ENCODE measurements at regions not wholly inside any gene's neighbourhood (a gene's known extent, or its start where the extent isn't known, plus 50 kb on each side); places are given as distances from the start of the nearest gene placed in this dataset.

DNA sequence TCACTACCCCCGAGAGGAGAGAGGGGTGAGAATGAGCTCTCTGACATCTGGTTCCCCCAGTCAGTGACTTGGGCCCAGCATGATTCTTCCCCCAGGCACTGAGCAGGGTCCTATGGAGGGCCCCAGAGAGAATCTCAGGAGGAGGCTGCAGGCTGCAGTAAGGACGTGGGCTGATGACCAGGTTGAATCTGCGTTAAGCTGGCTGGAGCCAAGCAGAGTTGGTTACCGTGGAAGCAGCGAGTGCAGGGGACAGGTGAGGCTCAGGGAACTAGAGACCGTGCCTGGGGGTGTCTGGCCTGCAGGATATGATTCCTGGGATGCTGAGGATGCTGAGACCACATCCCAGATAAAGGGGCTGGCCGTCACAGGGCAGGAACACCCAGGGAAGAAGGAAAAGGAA lies 314.3 kb upstream of the IRX1 start:
- TF ChIP-seq, protein P1, sequence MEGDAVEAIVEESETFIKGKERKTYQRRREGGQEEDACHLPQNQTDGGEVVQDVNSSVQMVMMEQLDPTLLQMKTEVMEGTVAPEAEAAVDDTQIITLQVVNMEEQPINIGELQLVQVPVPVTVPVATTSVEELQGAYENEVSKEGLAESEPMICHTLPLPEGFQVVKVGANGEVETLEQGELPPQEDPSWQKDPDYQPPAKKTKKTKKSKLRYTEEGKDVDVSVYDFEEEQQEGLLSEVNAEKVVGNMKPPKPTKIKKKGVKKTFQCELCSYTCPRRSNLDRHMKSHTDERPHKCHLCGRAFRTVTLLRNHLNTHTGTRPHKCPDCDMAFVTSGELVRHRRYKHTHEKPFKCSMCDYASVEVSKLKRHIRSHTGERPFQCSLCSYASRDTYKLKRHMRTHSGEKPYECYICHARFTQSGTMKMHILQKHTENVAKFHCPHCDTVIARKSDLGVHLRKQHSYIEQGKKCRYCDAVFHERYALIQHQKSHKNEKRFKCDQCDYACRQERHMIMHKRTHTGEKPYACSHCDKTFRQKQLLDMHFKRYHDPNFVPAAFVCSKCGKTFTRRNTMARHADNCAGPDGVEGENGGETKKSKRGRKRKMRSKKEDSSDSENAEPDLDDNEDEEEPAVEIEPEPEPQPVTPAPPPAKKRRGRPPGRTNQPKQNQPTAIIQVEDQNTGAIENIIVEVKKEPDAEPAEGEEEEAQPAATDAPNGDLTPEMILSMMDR (IDR thresholded peaks at IDR 0.05; ENCODE audit: partially characterized antibody, unreplicated experiment): no peak

DNA sequence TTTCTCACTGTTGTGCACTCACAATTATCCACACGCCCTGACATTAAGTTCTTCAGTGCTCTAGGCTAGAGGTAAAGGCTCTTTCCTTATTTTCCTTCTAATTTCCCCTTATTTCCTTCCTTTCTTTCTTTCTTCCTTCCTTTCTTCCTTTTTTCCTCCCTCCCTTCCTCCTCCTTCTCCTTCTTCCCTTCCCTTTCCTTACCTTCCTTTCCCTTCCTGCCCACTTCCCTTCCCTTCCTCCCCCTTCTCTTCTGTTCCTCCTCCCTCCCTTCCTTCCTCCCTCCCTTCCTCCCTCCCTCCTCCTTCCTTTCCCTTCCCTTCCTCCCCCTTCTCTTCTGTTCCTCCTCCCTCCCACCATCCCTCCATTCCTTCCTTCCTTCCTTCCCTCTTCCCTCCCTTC lies 317.0 kb upstream of the IRX1 start:
- Mint-ChIP-seq H3K4me1 (ENCODE audit: low read depth, unreplicated experiment) (peaks cover 7% of the 10 kb centered on the region), H3K27me3 (ENCODE audit: unreplicated experiment) (peaks cover 4% of the 10 kb centered on the region), H3K9me3 (ENCODE audit: unreplicated experiment) (peaks cover 13% of the 10 kb centered on the region), H3K27ac (ENCODE audit: unreplicated experiment) (no peak overlapping the region), H3K4me3 (ENCODE audit: unreplicated experiment) (no peak overlapping the region), H3K36me3 (ENCODE audit: unreplicated experiment) (no peaks in the 10 kb centered on the region)
- TF ChIP-seq, protein P1 (IDR thresholded peaks at IDR 0.05; ENCODE audit: partially characterized antibody, unreplicated experiment): no peak
- no peak for DNase-seq

More for the DNA sequence above, 314.3 kb upstream of the IRX1 start:
- H3K4me3 Mint-ChIP-seq (ENCODE audit: unreplicated experiment): no peak overlapping the region
- peaks cover 1% of the 10 kb centered on the region for H3K27me3 Mint-ChIP-seq (ENCODE audit: unreplicated experiment)
- H3K4me1 Mint-ChIP-seq (ENCODE audit: low read depth, unreplicated experiment): peaks cover 3% of the 10 kb centered on the region
- H3K36me3 Mint-ChIP-seq (ENCODE audit: unreplicated experiment): no peaks in the 10 kb centered on the region
- no peak for DNase-seq
- peaks cover 10% of the 10 kb centered on the region for H3K9me3 Mint-ChIP-seq (ENCODE audit: unreplicated experiment)
- no peak overlapping the region for H3K27ac Mint-ChIP-seq (ENCODE audit: unreplicated experiment)

- Mint-ChIP-seq H3K9me3 (ENCODE audit: unreplicated experiment) (peaks cover 10% of the 10 kb centered on the region), H3K36me3 (ENCODE audit: unreplicated experiment) (no peaks in the 10 kb centered on the region), H3K27me3 (ENCODE audit: unreplicated experiment) (peaks cover 4% of the 10 kb centered on the region), H3K4me3 (ENCODE audit: unreplicated experiment) (no peak overlapping the region), H3K27ac (ENCODE audit: unreplicated experiment) (no peak overlapping the region), H3K4me1 (ENCODE audit: low read depth, unreplicated experiment) (peaks cover 9% of the 10 kb centered on the region)
- no peak for DNase-seq
- TF ChIP-seq, protein P1 (IDR thresholded peaks at IDR 0.05; ENCODE audit: partially characterized antibody, unreplicated experiment): no peak
These were observed 317.9 kb upstream of the IRX1 start for GRCh38 chr5:3277590-3278196.

DNA sequence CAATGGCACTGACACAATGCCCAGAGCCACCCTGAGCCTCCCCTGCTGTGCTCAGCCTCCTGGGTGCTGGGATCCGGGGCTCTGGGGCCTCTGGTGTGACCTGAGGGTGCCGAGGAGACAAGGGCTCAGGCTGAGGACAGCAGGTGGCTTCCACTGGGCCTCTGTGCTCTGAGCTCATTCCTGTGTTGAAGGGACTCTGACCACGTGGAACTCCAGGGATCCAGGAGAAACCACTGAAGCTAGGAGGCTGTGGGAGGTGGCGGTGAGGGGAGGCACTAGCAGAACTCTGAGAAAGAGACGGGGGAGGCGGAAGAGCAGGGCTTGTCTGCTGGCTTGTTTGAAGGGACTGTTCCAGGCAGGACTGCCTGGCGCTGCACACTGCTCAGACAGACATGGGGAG lies 318.7 kb upstream of the IRX1 start:
- H3K27me3 Mint-ChIP-seq (ENCODE audit: unreplicated experiment): peaks cover 4% of the 10 kb centered on the region
- peak overlapping the region; percentile 17 for H3K27ac Mint-ChIP-seq (ENCODE audit: unreplicated experiment)

More for the DNA sequence above, 318.7 kb upstream of the IRX1 start:
- peaks cover 10% of the 10 kb centered on the region for H3K9me3 Mint-ChIP-seq (ENCODE audit: unreplicated experiment)
- no peak overlapping the region for H3K4me3 Mint-ChIP-seq (ENCODE audit: unreplicated experiment)
- H3K4me1 Mint-ChIP-seq (ENCODE audit: low read depth, unreplicated experiment): peaks cover 9% of the 10 kb centered on the region
- no peaks in the 10 kb centered on the region for H3K36me3 Mint-ChIP-seq (ENCODE audit: unreplicated experiment)
- TF ChIP-seq, protein P1 (IDR thresholded peaks at IDR 0.05; ENCODE audit: partially characterized antibody, unreplicated experiment): no peak
- no peak for DNase-seq

All from glutamatergic neuron (in vitro differentiated cells).